GM21526 (cell line): ENCODE measurements at regions not wholly inside any gene's neighbourhood (a gene's known extent, or its start where the extent isn't known, plus 50 kb on each side); places are given as distances from the start of the nearest gene placed in this dataset.

Experiments used
- ATAC-seq: cut with Tn5 transposase; IDR thresholded peaks from one replicate; pipeline ENCODE4 v1.9.1; 2021; ENCODE audit warnings: moderate library complexity; ENCODE audit not compliant: unreplicated experiment, low FRiP score

DNA sequence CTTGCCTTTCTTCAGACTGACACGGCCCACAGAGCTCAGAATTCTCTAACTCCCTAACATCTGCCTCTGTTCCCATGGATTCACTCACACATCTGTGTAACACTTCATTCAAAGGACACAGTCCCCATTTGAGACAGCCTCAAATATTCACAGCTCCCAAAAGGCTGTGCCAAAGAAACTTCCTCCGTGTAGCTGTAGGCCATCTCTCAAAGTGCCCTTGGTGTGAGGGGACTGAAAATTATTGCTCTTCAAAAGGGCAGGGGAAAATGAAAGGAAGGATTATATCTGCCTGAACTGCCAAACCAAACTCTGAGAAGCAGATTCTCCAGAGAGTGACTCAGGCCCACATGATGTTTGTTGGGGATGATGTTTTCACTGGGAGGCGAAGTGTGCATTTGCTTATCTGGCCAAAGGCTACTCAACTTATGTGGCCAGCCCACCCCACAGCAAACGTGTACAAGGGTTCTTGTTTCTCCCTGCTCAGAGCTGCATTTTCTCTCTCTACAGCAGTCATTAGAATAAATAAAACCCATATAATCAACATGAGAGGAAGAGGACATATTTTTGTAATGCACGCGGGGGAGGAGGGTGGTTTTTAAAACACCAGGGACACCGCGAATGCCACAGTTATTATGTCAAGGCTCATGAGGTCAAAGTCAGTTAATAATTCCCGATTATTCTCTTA, 302.4 kb upstream of the NFE2L3 start:
- ATAC-seq = no peak

GRCh38 chr7:25850216-25850615, 301.8 kb upstream of the NFE2L3 start:
- ATAC-seq = no peak

DNA sequence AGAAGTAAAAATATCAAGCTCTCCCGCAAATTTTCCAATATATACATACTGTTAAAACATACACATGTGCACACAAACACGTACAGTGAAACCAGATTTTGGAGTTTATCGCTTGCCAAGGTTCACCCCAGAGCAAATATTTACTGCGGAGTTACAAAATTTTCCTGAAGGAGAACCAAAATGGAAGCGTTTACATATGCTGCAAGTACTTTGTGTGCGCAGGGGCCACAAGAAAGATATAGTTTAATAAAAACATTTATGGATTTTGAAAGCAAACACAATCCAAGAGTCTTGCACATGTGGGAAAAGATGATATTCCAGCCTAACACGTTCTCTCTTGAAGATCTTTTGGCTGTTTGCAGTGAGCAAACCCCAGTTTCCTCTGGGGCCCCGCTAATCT, 301.3 kb upstream of the NFE2L3 start:
- no peak for ATAC-seq

- peak; percentile 48 for ATAC-seq
These were observed 300.4 kb upstream of the NFE2L3 start for GRCh38 chr7:25851332-25852210.

DNA sequence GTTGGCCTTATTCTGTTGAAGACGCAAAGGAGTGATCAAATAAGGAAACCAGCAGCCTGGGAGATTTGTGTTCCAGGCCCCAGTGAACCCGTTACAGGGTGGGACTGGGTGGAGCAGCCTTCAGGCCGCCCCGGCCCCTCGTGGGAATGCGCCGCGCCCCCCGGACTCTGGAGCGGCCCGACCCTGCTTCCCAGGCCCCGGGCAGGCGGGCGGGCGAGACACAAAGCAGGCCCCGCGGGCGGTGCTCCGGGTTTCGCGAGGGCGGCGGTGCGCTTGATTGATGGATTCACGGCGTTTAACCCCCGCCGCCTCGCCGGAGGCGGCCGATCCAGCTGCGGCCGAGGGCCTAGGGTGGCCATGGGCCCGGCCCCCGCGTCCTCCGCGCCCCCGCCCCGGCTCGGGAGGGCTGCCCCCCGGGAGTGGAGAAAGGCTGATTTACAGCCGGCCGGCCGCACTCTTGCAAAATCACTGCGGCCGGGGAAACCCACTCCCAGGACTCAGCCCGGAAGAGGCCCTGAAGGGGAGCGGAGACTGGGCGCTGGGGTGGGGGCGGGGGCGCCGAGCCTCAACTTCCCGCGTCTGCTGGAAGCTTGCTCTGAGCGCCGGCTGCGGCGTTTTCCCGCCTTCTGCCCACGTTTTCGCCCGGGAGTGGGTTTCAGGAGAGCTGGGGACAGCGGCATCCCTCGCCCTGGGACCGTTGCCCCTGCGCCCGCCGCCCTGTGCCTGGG, 299.6 kb upstream of the NFE2L3 start:
- ATAC-seq = no peak

DNA sequence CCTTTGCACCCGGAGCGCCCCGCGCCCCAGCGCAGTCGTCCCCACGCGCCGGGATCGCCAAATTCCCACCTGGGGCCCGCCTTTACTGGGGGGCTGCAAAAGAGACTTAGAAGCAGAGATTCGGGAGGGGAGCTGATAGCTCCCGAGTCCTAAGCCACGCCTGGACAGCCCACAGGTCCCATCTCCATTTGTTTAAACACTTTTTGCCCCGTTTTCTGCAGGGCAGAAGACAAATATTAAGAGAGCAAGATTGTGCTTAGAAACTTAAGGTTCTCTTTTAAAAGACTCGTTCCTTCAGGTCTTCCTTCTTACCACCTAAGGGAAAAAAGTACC, 299.1 kb upstream of the NFE2L3 start:
- ATAC-seq = no peak

DNA sequence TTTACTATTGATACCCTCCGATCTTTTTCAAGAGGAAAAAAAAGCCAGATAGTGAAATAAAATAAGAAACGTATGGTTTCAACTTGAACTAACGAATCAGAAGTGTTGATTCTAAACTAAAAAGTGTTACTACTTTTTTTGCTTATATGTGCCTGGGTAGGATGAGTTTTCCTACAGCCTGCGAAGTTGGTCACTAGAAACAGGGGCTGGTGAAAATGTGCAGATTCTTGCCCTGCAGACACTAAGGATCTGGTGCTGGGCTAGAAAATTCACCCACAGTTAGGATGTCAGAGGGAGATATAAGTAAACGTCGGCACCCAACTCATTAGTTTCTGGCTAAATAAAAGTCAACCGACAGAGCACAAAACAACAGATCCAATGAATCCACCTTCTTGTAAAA, 298.7 kb upstream of the NFE2L3 start:
- no peak for ATAC-seq

GRCh38 chr7:25854059-25854458, 297.9 kb upstream of the NFE2L3 start:
- no peak for ATAC-seq

DNA sequence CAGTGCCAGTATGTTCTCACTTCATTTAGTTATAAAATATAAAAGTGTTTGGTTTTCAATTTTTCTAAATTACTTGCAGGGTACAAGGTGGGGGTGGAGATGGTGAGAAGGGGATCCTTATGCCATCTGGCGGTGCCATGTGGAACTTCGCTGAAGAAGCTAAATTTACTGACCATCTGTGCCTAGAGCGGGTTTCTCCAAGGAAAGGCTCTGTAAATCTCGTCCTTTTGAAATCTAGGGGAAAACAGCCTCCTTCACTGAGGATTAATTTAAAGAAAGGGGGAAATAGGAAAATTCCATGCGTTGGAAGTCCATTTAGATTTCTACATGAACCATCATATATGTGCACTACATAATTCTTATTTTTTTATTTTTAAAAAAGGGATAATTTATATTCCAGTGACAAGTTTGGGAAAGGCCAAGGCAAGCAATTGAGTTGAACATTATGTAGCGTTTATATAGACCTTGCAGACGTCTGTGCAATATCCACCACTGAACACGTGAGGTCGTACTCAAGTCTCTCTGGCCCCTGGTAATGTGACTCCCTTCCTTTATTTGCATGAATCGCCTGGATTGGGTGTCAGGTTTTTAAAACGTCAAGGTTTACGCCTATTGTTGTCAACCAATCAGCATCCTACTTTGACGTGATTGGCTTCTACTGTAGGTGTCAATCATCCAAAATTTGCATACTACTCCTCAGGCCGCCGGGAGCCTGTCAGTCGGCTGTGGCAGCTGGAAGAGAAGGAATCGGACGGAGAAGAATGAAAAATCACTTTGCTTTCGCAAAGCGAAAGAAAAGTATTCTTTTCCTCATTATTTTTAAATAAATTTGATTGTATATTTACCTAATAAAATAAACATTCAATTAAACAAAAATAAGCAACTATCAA, 297.1 kb upstream of the NFE2L3 start:
- no peak for ATAC-seq

DNA sequence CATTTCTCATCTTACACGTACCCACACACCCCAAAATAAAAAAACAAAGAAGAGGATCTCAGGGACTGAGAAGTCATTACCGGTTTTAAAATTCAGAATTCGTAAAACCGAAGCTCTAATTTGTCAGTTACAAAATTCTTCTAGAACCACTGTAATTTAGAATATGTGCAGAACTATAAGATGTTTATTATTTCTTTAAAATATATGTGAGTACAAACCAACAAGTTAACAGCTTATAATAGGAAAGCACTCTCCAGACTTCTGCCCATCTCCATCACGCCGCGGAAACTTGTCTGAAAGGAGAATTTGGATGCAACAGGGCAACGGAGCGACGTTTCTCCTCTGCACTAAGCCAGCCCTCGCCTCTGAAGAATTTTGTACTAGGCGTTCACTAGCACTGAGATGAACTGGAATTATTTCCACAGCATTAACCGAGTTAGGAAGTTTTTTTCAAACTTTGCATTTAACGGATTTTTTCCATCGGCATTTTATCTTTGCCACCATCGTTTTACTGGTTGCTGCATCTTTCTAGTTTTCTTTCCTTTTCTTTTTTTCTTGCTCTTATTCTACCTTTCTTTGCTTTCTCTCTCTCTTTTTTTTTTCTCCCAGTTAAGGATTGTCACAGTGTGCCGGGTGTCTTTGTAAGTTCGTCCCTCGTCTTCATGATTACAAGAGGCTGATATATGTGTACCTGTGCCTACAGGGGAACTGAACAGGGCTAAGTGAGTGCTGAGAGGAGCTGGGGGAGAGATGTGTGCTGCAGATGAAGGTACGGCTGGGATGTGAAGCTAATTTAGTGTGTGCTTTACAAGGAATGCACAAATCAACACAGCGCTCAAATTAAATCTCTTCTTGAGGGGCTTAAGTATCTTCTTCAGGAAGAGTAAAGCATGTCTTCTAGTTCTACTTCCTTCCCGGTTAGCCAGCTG, 295.9 kb upstream of the NFE2L3 start:
- peak; percentile 2 for ATAC-seq

DNA sequence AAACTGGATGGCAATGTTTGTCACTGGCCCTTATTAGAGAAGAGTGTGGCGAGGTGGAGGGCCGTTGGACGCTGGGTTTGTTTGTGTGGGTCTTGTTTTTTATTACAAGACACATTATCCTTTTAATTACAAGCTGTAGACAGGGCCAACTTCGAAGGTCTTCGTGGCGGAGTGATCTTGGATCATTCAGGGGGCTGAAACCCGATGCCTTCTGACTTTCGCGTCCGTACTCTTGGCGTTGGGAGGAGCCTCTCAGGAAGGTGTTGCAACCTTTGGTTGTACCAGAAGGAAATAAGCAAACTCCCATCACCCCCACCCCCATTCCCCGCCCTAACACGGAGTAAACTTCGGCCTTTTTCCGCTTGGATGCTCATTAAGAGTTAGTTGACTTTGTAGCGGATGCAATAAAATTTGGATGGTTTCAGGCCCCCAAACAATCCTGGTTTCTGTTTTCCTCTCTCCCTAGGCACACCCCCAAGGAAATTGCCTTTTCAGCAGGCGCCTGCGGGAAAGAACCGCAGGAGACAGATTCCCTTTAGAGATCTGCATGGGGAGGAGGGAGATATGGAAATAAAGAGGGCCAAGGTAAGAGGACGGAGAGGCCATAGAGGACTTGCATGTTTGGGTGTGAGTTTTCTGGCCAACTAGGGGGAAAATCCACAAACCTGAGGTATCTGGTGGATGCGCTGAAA, 294.5 kb upstream of the NFE2L3 start:
- ATAC-seq = no peak

DNA sequence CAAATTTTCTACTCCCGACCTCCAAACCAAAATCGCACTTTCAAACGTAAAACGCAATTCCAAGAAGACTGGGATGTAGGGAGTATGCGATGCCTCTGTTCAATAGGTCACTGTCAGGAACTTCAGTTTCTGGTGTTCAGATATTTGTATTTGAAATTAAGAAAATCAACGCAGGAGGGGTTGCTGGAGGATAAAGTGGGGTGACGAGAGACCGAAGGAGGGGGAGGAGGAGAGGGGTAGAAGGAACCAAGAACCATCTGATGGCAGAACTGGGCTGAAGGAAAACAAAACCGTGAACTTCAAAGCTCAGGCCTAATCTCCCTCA, 293.8 kb upstream of the NFE2L3 start:
- ATAC-seq = no peak

GRCh38 chr7:25858525-25859411, 293.2 kb upstream of the NFE2L3 start:
- ATAC-seq = no peak

DNA sequence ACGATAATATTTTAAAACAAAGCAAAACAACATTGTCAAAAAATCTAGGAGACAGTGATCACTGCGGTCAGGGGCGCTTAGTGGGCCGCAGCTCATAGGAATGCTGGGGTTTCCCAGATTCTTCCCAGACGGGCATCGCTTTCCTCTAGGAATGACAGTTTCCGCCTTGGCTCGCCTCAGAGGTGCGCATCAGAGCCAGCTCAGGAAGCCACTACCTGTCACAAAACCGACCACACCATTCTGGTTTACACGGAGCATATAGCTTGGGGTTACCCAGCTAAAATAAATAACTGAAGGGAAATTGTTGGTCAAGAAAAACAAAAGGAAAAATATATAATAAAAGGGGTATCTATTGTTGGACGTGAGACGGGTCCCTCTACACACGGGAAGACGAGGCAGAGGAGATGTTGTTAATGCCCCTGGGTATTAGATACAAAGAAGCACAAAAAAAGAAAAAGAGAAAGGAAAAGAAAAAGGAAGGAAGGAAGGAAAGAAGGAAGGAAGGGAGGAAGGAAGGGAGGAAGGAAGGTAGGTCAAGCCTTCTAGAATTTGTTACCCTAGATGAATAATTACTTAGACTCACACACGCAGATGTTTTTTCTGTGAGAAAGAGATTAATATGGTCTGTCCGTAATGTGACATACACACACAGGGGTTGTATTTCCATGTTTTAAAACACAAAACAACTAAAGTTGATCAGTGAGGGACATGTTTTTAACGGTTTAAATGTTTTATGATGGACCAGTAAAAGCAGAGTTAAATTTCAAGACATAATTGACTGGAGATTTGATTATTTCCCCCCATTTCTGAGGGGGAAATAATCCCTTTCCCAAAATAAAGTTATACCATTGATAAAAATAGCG, 292.4 kb upstream of the NFE2L3 start:
- no peak for ATAC-seq

- no peak for ATAC-seq
These were observed 291.5 kb upstream of the NFE2L3 start for GRCh38 chr7:25860275-25861163.

DNA sequence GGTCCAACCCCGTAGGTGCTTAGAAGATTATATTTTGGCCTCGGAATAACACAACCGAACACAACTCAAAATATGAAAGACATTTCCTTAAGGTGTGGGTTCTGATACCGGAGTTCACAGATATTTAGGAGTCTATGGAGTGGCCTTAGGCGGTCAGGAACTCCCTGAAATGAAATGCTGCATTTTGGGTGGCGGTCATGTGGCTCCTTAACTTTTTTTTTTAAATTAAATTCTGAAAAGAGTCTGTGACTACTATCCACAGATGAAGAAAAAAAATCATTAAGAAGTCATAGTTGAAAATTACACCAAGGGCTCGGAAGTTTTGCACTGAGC, 290.9 kb upstream of the NFE2L3 start:
- no peak for ATAC-seq
